Gastroesophageal sphincter (tissue), 3 donors: ENCODE measurements at regions not wholly inside any gene's neighbourhood (a gene's known extent, or its start where the extent isn't known, plus 50 kb on each side); places are given as distances from the start of the nearest gene placed in this dataset.

Experiments
- POLR2AphosphoS5 ChIP-seq: sonication (generic); formaldehyde crosslinking; IDR thresholded peaks from one replicate; pipeline ENCODE4 v1.6.1; 2017; ENCODE audit warnings: antibody characterized with exemption
- TF ChIP-seq, protein P1 (sequence below), 4 experiments: fragments of 200-600 bp in 2 of 4; fragments of 450-650 bp in 2 of 4; sonication (generic) in 1 of 4; IDR thresholded peaks; one replicate each; pipeline ENCODE4 v1.5.1; 2017 to 2019; ENCODE audit warnings: antibody characterized with exemption in 4 of 4, mild to moderate bottlenecking in 2 of 4, moderate library complexity in 2 of 4

DNA sequence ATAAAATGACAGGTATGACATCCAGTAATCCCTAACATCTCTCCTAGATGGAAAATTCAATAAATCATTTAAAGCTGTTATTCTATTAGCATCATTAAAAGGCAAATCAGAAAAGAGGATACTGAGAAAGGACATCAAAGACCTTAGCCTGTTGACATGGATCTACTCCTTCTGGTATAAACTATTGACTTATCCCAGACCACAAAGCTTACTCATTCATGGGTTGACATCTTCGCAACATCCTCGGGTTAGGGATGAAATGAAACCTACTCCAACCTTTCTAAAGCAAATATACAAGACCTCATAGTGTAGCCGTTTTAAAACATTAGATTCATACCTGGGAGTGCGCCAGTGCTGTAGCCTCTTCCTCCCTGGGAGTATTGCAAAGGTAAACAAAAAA is 191.5 kb upstream of the BTG1 start:
- TF ChIP-seq, protein P1, sequence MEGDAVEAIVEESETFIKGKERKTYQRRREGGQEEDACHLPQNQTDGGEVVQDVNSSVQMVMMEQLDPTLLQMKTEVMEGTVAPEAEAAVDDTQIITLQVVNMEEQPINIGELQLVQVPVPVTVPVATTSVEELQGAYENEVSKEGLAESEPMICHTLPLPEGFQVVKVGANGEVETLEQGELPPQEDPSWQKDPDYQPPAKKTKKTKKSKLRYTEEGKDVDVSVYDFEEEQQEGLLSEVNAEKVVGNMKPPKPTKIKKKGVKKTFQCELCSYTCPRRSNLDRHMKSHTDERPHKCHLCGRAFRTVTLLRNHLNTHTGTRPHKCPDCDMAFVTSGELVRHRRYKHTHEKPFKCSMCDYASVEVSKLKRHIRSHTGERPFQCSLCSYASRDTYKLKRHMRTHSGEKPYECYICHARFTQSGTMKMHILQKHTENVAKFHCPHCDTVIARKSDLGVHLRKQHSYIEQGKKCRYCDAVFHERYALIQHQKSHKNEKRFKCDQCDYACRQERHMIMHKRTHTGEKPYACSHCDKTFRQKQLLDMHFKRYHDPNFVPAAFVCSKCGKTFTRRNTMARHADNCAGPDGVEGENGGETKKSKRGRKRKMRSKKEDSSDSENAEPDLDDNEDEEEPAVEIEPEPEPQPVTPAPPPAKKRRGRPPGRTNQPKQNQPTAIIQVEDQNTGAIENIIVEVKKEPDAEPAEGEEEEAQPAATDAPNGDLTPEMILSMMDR (IDR thresholded peaks at IDR 0.05): no peak
- no peak for TF ChIP-seq POLR2AphosphoS5
